Loucy (cell line): ENCODE measurements at regions not wholly inside any gene's neighbourhood (a gene's known extent, or its start where the extent isn't known, plus 50 kb on each side); places are given as distances from the start of the nearest gene placed in this dataset.

Source experiments
- H2AFZ ChIP-seq: fragments of 200-600 bp; sonication (generic); 2 replicates; pipeline ENCODE4 v1.6.0; 2016; ENCODE audit warnings: antibody characterized with exemption, mild to moderate bottlenecking, low read length, moderate library complexity
- H3F3A ChIP-seq: fragments of 200-600 bp; 2 replicates; pipeline ENCODE4 v1.6.0; 2016; ENCODE audit warnings: antibody characterized with exemption, low read depth, mild to moderate bottlenecking
- H3K27me3 ChIP-seq: fragments of 200-600 bp; sonication (generic); 2 replicates; pipeline ENCODE4 v1.6.1; 2014; ENCODE audit warnings: low read length, mild to moderate bottlenecking; ENCODE audit not compliant: insufficient read depth, poor library complexity, severe bottlenecking
- H3K36me3 ChIP-seq: fragments of 200-600 bp; sonication (generic); 2 replicates; pipeline ENCODE4 v1.6.1; 2016; ENCODE audit warnings: low read length; ENCODE audit not compliant: insufficient read depth
- H3K4me1 ChIP-seq: fragments of 200-600 bp; sonication (generic); 2 replicates; pipeline ENCODE4 v1.5.1; 2014; ENCODE audit warnings: low read length, mild to moderate bottlenecking; ENCODE audit not compliant: insufficient read depth, poor library complexity, severe bottlenecking
- H3K4me2 ChIP-seq: fragments of 200-600 bp; sonication (generic); 2 replicates; pipeline ENCODE4 v1.6.0; 2014; ENCODE audit warnings: antibody characterized with exemption, low read length, low read depth, mild to moderate bottlenecking; ENCODE audit not compliant: poor library complexity, severe bottlenecking
- H3K4me3 ChIP-seq: fragments of 200-600 bp; sonication (generic); 2 replicates; pipeline ENCODE4 v1.5.1; 2014; ENCODE audit warnings: low read length, mild to moderate bottlenecking, mixed read lengths; ENCODE audit not compliant: poor library complexity, severe bottlenecking
- H3K79me2 ChIP-seq: fragments of 200-600 bp; sonication (generic); 2 replicates; pipeline ENCODE4 v1.6.1; 2014; ENCODE audit warnings: low read length; ENCODE audit not compliant: insufficient read depth
- H3K9ac ChIP-seq: fragments of 200-600 bp; sonication (generic); 2 replicates; pipeline ENCODE4 v1.6.0; 2014; ENCODE audit warnings: mild to moderate bottlenecking, low read depth, low read length, moderate library complexity; ENCODE audit not compliant: poor library complexity, severe bottlenecking
- H3K9me2 ChIP-seq: fragments of 200-600 bp; sonication (generic); replicated peaks from 2 replicates; pipeline ENCODE4 v1.6.1; 2016; ENCODE audit warnings: low read depth, low read length, mixed read lengths
- H3K9me3 ChIP-seq: fragments of 200-600 bp; sonication (generic); 2 replicates; pipeline ENCODE4 v1.6.1; 2014; ENCODE audit warnings: mild to moderate bottlenecking, antibody characterized with exemption, low read length, low read depth; ENCODE audit not compliant: insufficient read depth
- H4K20me1 ChIP-seq: fragments of 200-600 bp; sonication (generic); 2 replicates; pipeline ENCODE4 v1.6.0; 2014; ENCODE audit warnings: antibody characterized with exemption, low read length, mild to moderate bottlenecking; ENCODE audit not compliant: insufficient read depth, poor library complexity, severe bottlenecking
- EZH2phosphoT487 ChIP-seq: fragments of 200-600 bp; IDR thresholded peaks from 2 replicates; pipeline ENCODE4 v1.6.1; 2018; ENCODE audit warnings: antibody characterized with exemption, mild to moderate bottlenecking, moderate library complexity, borderline replicate concordance
- TF ChIP-seq, protein P1 (sequence below): fragments of 200-600 bp; sonication (generic); conservative IDR thresholded peaks from 2 replicates; pipeline ENCODE4 v1.5.1; 2014; ENCODE audit warnings: mild to moderate bottlenecking, antibody characterized with exemption, low read length

DNA sequence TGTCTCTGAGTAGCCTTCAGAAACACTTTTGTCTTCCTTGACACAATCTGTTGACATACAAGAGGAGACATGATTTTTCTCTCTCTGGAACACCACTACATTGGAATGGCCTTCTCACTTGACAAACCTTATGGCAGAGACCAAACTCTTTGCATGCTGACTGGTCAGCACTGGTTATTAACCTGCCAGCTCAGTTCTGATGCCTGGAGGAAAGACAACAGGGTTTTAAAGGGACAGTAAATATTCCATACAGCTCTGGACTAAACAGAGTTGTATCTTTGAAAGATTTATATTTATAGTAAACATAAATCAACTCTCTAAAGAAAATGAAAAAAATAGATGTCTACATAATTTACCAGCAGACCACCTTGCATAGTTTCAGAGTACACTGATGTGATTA lies 1139.1 kb upstream of the CDH8 start:
- Histone ChIP-seq H3K27me3 (no peaks in the 10 kb centered on the region), H3F3A (no peaks in the 10 kb centered on the region), H3K9me3 (no peaks in the 10 kb centered on the region)

DNA sequence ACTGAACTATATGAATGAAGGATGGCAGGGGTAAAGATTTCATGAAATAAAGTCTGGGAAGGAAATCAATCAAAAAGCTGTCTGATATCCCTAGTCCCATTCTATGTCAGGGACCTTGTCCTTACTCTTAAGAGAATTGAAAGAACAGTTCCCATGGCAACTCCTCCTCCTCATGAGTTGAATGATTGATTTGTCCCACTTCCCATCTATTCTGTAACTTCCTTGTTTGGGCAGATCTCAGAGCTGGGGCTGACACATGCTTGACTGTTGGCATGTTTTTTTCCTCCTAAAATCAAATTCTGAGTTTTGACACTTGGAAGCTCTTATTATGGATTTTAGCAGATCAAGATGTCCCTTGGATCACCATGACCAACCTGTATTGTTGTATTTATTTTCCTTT lies 1138.6 kb upstream of the CDH8 start:
- Histone ChIP-seq H3K9me3 (no peaks in the 10 kb centered on the region), H3K36me3 (no peaks in the 10 kb centered on the region), H4K20me1 (no peaks in the 10 kb centered on the region), H3K9ac (no peak overlapping the region), H3F3A (no peaks in the 10 kb centered on the region), H3K4me2 (no peak overlapping the region), H3K27me3 (no peaks in the 10 kb centered on the region), H3K4me3 (no peak overlapping the region), H3K79me2 (no peaks in the 10 kb centered on the region), H3K9me2 (no peaks in the 10 kb centered on the region), H3K4me1 (no peaks in the 10 kb centered on the region), H2AFZ (no peak overlapping the region)
- TF ChIP-seq EZH2phosphoT487: no peak
- TF ChIP-seq, protein P1, sequence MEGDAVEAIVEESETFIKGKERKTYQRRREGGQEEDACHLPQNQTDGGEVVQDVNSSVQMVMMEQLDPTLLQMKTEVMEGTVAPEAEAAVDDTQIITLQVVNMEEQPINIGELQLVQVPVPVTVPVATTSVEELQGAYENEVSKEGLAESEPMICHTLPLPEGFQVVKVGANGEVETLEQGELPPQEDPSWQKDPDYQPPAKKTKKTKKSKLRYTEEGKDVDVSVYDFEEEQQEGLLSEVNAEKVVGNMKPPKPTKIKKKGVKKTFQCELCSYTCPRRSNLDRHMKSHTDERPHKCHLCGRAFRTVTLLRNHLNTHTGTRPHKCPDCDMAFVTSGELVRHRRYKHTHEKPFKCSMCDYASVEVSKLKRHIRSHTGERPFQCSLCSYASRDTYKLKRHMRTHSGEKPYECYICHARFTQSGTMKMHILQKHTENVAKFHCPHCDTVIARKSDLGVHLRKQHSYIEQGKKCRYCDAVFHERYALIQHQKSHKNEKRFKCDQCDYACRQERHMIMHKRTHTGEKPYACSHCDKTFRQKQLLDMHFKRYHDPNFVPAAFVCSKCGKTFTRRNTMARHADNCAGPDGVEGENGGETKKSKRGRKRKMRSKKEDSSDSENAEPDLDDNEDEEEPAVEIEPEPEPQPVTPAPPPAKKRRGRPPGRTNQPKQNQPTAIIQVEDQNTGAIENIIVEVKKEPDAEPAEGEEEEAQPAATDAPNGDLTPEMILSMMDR: no peak

More for the DNA sequence above, 1139.1 kb upstream of the CDH8 start:
- no peaks in the 10 kb centered on the region for H3K9me2 ChIP-seq
- no peak overlapping the region for H3K9ac ChIP-seq
- H4K20me1 ChIP-seq: no peaks in the 10 kb centered on the region
- no peak overlapping the region for H3K4me3 ChIP-seq
- H3K36me3 ChIP-seq: no peaks in the 10 kb centered on the region
- TF ChIP-seq, protein P1: no peak
- TF ChIP-seq EZH2phosphoT487: no peak
- H3K4me2 ChIP-seq: no peak overlapping the region
- H3K4me1 ChIP-seq: no peaks in the 10 kb centered on the region
- no peaks in the 10 kb centered on the region for H3K79me2 ChIP-seq
- H2AFZ ChIP-seq: no peak overlapping the region

DNA sequence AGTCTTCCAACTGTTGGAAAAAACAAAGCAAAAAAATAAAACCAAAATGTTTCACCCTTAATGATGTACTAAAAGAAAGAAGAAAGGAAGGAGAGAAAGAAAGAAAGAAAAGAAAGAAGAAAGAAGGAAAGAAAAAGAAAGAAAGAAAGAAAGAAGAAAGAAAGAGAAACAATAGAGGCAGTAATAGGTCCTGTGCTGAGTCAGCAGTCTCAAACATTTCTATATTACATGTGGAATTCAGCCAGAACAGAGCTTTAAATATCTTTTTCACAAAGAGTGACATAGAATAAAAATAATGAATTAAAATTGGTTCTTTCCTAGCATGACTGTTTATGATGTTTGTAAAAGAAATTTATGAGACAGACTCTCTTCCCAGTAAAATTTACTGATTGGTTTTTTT lies 1135.3 kb upstream of the CDH8 start:
- no peaks in the 10 kb centered on the region for H3K4me1 ChIP-seq
- H3K36me3 ChIP-seq: no peaks in the 10 kb centered on the region
- no peaks in the 10 kb centered on the region for H3K27me3 ChIP-seq
- no peak overlapping the region for H3K4me3 ChIP-seq
- no peaks in the 10 kb centered on the region for H3F3A ChIP-seq
- H2AFZ ChIP-seq: no peak overlapping the region
- H3K9me2 ChIP-seq: no peaks in the 10 kb centered on the region
- no peaks in the 10 kb centered on the region for H4K20me1 ChIP-seq
- H3K79me2 ChIP-seq: no peaks in the 10 kb centered on the region
- no peak overlapping the region for H3K9ac ChIP-seq
- no peak overlapping the region for H3K4me2 ChIP-seq
- no peaks in the 10 kb centered on the region for H3K9me3 ChIP-seq
- no peak for TF ChIP-seq EZH2phosphoT487
- TF ChIP-seq, protein P1: no peak
